Liver (tissue), 8 donors: ENCODE measurements at regions not wholly inside any gene's neighbourhood (a gene's known extent, or its start where the extent isn't known, plus 50 kb on each side); places are given as distances from the start of the nearest gene placed in this dataset.

Experiments
- DNase-seq: peaks from one replicate; pipeline ENCODE4 v3.0.0-alpha.2; 2017; ENCODE audit warnings: low spot score
- H3K27ac ChIP-seq, 2 donors: one replicate each; pipeline ENCODE4 v1.7.0; 2013; ENCODE audit warnings: inconsistent platforms in 2 of 2, low read length in 2 of 2, control low read depth in 1 of 2, low read depth in 1 of 2, mild to moderate bottlenecking in 1 of 2
- H3K27me3 ChIP-seq, 4 donors: one replicate each; pipeline versions ENCODE4 v1.6.1 to v1.7.0; 2013; ENCODE audit warnings: low read length in 3 of 4, inconsistent platforms in 1 of 4, mild to moderate bottlenecking in 1 of 4, moderate library complexity in 1 of 4; ENCODE audit not compliant: control insufficient read depth in 4 of 4, insufficient read depth in 4 of 4
- H3K36me3 ChIP-seq, 4 donors: one replicate each; pipeline versions ENCODE4 v1.6.1 to v1.7.0; 2013; ENCODE audit warnings: low read length in 3 of 4, mild to moderate bottlenecking in 3 of 4, low read depth in 1 of 4, moderate library complexity in 1 of 4; ENCODE audit not compliant: control insufficient read depth in 4 of 4, insufficient read depth in 3 of 4
- H3K4me1 ChIP-seq, 4 donors: one replicate each; pipeline versions ENCODE4 v1.6.1 to v1.7.0; 2013; ENCODE audit warnings: low read length in 3 of 4, mild to moderate bottlenecking in 3 of 4, moderate library complexity in 1 of 4; ENCODE audit not compliant: control insufficient read depth in 4 of 4, insufficient read depth in 4 of 4
- H3K4me3 ChIP-seq, 3 donors: one replicate each; pipeline versions ENCODE4 v1.6.1 to v1.7.0; 2013; ENCODE audit warnings: low read length in 3 of 3, control low read depth in 1 of 3, low read depth in 1 of 3, mild to moderate bottlenecking in 1 of 3
- H3K9ac ChIP-seq, 2 donors: one replicate each; pipeline ENCODE4 v1.7.0; 2013; ENCODE audit warnings: low read length in 2 of 2, mild to moderate bottlenecking in 2 of 2, moderate library complexity in 2 of 2, control low read depth in 1 of 2, low read depth in 1 of 2
- H3K9me3 ChIP-seq, 4 donors: one replicate each; pipeline versions ENCODE4 v1.6.1 to v1.7.0; 2013; ENCODE audit warnings: low read length in 3 of 4; ENCODE audit not compliant: control insufficient read depth in 4 of 4
- EGR1 ChIP-seq, 2 donors: IDR thresholded peaks; 2 replicates each; pipeline ENCODE4 v1.6.1; 2016 to 2018; ENCODE audit warnings: antibody characterized with exemption in 2 of 2, low read depth in 2 of 2
- FOXA1 ChIP-seq: IDR thresholded peaks from 2 replicates; pipeline ENCODE4 v1.6.1; 2016; ENCODE audit warnings: antibody characterized with exemption
- FOXA2 ChIP-seq: IDR thresholded peaks from 2 replicates; pipeline ENCODE4 v1.6.1; 2016; ENCODE audit warnings: antibody characterized with exemption
- GABPA ChIP-seq, 2 donors: IDR thresholded peaks in 1 of 2; conservative IDR thresholded peaks in 1 of 2; 2 replicates each; pipeline ENCODE4 v1.6.1; 2016; ENCODE audit warnings: antibody characterized with exemption in 2 of 2, mild to moderate bottlenecking in 1 of 2, moderate library complexity in 1 of 2
- HNF4A ChIP-seq, 2 donors: conservative IDR thresholded peaks; 2 replicates each; pipeline ENCODE4 v1.6.1; 2016; ENCODE audit warnings: antibody characterized with exemption in 2 of 2, mild to moderate bottlenecking in 2 of 2
- HNF4G ChIP-seq: IDR thresholded peaks from 2 replicates; pipeline ENCODE4 v1.6.1; 2016; ENCODE audit warnings: antibody characterized with exemption
- JUND ChIP-seq, 2 donors: IDR thresholded peaks; 2 replicates each; pipeline ENCODE4 v1.6.1; 2016; ENCODE audit warnings: antibody characterized with exemption in 2 of 2
- NR2F2 ChIP-seq: IDR thresholded peaks from 2 replicates; pipeline ENCODE4 v1.6.1; 2016; ENCODE audit warnings: antibody characterized with exemption
- RAD21 ChIP-seq, 2 donors: IDR thresholded peaks; 2 replicates each; pipeline ENCODE4 v1.6.1; 2016; ENCODE audit warnings: antibody characterized with exemption in 2 of 2, mild to moderate bottlenecking in 2 of 2
- RXRA ChIP-seq, 2 donors: IDR thresholded peaks; 2 replicates each; pipeline ENCODE4 v1.6.1; 2017 to 2018; ENCODE audit warnings: antibody characterized with exemption in 2 of 2, mild to moderate bottlenecking in 1 of 2
- SP1 ChIP-seq: IDR thresholded peaks from 2 replicates; pipeline ENCODE4 v1.6.1; 2018; ENCODE audit warnings: antibody characterized with exemption, mild to moderate bottlenecking
- TAF1 ChIP-seq: conservative IDR thresholded peaks from 2 replicates; pipeline ENCODE4 v1.6.1; 2016; ENCODE audit warnings: antibody characterized with exemption, mild to moderate bottlenecking
- YY1 ChIP-seq: IDR thresholded peaks from 2 replicates; pipeline ENCODE4 v1.6.1; 2016; ENCODE audit warnings: antibody characterized with exemption, mild to moderate bottlenecking
- WGBS: extraction: QIAGEN DNeasy Blood & Tissue Kit; methylation state at CpG from one replicate; pipeline ENCODE4 v1.1.7; 2013; 5-methylcytosine and 5-hydroxymethylcytosine counted together
- TF ChIP-seq, protein P1 (sequence below): IDR thresholded peaks from 2 replicates; pipeline ENCODE4 v1.6.1; 2016; ENCODE audit warnings: antibody characterized with exemption
- TF ChIP-seq, protein P2 (sequence below): IDR thresholded peaks from 2 replicates; pipeline ENCODE4 v1.6.1; 2016; ENCODE audit warnings: antibody characterized with exemption, mild to moderate bottlenecking
- TF ChIP-seq, protein P3 (sequence below): IDR thresholded peaks from 2 replicates; pipeline ENCODE4 v1.6.1; 2016; ENCODE audit warnings: antibody characterized with exemption
- TF ChIP-seq, protein P4 (sequence below): IDR thresholded peaks from 2 replicates; pipeline ENCODE4 v1.6.1; 2016; ENCODE audit warnings: antibody characterized with exemption
- TF ChIP-seq, protein P5 (sequence below): fragments of 150-350 bp; IDR thresholded peaks from 2 replicates; pipeline ENCODE4 v1.5.1; 2017; ENCODE audit warnings: improper control_type of control experiment, low read depth, low read length; ENCODE audit not compliant: missing input control
- donor health status: healthy.
- donor health status: healthy.
- donor health status: healthy.
- donor health status: healthy.
- donor health status: healthy.

DNA sequence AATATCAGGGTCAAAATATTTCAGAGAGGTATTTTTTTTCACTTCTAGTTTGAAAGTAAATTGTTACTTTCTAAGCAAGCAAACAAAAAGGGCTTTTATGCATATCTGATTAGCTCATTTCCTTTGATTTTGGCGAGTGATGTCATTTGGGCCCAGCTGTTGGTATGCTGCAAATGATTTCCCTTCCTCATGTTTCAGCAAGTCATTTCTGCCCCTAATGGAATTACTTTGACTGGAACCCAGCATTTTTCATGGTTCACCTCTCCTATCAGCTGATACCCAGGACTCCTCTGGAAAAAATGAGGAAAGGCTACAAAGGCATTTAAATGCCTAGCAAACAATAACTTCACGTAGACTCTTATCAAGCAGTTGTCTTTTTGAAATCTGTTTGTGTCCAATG is 500.6 kb downstream of the EBF1 start:
- Histone ChIP-seq H3K27ac (no peak overlapping the region), H3K9ac (no peak overlapping the region), H3K9me3 (no peaks in the 10 kb centered on the region), H3K27me3 (no peaks in the 10 kb centered on the region), H3K36me3 (no peaks in the 10 kb centered on the region), H3K4me3 (no peak overlapping the region), H3K4me1 (peaks cover 0 to 8% (median 0%) of the 10 kb centered on the region in 4 donors)
- no peak for TF ChIP-seq SP1
- TF ChIP-seq HNF4G = no peak
- no peak for TF ChIP-seq GABPA (IDR thresholded peaks at IDR 0.05 in 1 of 2, conservative IDR thresholded peaks at IDR 0.05 in 1 of 2)
- TF ChIP-seq, protein P1, sequence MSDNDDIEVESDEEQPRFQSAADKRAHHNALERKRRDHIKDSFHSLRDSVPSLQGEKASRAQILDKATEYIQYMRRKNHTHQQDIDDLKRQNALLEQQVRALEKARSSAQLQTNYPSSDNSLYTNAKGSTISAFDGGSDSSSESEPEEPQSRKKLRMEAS = no peak
- TF ChIP-seq JUND (IDR thresholded peaks at IDR 0.05) = no peak
- TF ChIP-seq HNF4A (conservative IDR thresholded peaks at IDR 0.05) = no peak
- no peak for TF ChIP-seq EGR1 (IDR thresholded peaks at IDR 0.05; ENCODE audit: low read depth in 2 of 2)
- DNase-seq = no peak
- WGBS = 86% methylated on average over 2 of the region's 2 CpGs

DNA sequence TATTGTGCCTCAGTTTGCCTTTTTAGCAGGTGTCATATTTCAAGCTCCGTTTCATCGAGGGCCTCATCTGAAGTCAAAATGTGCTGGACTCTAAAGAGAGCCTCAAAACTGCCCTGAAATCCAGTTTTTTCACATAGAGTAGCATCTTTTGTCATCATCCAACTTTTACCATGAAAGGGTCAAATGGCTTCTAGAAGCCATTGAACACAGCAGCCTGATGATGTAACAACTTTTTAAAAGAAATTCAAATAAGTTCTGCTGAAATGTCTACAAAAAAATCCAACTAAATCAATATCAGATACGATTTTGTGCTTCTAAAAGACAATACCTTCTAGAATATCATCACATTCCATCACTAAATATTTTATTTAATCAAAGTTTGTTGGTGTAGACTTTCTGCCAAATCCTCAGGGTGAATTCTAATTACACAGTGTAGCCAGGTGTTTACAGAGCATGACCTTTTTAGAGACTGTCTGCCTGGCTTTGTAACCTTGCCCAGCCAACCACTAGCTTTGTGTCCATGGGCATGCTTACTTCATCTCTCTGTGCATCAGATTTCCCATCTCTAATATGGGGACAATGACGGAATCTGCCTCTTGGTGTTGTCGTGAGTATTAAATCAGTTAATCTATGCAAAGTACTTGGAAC is 505.0 kb downstream of the EBF1 start:
- Histone ChIP-seq H3K4me3 (no peak overlapping the region), H3K27me3 (no peaks in the 10 kb centered on the region), H3K9ac (no peak overlapping the region), H3K27ac (no peak overlapping the region), H3K36me3 (no peaks in the 10 kb centered on the region), H3K9me3 (no peaks in the 10 kb centered on the region), H3K4me1 (peaks cover 0 to 8% (median under 1%) of the 10 kb centered on the region in 4 donors)
- DNase-seq = no peak
- TF ChIP-seq, protein P2, sequence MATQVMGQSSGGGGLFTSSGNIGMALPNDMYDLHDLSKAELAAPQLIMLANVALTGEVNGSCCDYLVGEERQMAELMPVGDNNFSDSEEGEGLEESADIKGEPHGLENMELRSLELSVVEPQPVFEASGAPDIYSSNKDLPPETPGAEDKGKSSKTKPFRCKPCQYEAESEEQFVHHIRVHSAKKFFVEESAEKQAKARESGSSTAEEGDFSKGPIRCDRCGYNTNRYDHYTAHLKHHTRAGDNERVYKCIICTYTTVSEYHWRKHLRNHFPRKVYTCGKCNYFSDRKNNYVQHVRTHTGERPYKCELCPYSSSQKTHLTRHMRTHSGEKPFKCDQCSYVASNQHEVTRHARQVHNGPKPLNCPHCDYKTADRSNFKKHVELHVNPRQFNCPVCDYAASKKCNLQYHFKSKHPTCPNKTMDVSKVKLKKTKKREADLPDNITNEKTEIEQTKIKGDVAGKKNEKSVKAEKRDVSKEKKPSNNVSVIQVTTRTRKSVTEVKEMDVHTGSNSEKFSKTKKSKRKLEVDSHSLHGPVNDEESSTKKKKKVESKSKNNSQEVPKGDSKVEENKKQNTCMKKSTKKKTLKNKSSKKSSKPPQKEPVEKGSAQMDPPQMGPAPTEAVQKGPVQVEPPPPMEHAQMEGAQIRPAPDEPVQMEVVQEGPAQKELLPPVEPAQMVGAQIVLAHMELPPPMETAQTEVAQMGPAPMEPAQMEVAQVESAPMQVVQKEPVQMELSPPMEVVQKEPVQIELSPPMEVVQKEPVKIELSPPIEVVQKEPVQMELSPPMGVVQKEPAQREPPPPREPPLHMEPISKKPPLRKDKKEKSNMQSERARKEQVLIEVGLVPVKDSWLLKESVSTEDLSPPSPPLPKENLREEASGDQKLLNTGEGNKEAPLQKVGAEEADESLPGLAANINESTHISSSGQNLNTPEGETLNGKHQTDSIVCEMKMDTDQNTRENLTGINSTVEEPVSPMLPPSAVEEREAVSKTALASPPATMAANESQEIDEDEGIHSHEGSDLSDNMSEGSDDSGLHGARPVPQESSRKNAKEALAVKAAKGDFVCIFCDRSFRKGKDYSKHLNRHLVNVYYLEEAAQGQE = no peak
- TF ChIP-seq, protein P3, sequence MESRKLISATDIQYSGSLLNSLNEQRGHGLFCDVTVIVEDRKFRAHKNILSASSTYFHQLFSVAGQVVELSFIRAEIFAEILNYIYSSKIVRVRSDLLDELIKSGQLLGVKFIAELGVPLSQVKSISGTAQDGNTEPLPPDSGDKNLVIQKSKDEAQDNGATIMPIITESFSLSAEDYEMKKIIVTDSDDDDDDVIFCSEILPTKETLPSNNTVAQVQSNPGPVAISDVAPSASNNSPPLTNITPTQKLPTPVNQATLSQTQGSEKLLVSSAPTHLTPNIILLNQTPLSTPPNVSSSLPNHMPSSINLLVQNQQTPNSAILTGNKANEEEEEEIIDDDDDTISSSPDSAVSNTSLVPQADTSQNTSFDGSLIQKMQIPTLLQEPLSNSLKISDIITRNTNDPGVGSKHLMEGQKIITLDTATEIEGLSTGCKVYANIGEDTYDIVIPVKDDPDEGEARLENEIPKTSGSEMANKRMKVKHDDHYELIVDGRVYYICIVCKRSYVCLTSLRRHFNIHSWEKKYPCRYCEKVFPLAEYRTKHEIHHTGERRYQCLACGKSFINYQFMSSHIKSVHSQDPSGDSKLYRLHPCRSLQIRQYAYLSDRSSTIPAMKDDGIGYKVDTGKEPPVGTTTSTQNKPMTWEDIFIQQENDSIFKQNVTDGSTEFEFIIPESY = peak; percentile 56
- TF ChIP-seq EGR1 (IDR thresholded peaks at IDR 0.05; ENCODE audit: low read depth in 2 of 2) (no peak), FOXA1 (peak; percentile 96), TAF1 (no peak), HNF4A (conservative IDR thresholded peaks at IDR 0.05) (peak; percentile 53 to 74), FOXA2 (peak; percentile 98), JUND (IDR thresholded peaks at IDR 0.05) (peak in 1 of 2 donors; percentile 65), RAD21 (IDR thresholded peaks at IDR 0.05) (peak; percentile 58 to 60), GABPA (IDR thresholded peaks at IDR 0.05 in 1 of 2, conservative IDR thresholded peaks at IDR 0.05 in 1 of 2) (no peak), SP1 (peak; percentile 56), YY1 (peak; percentile 78), RXRA (IDR thresholded peaks at IDR 0.05) (peak; percentile 68 to 86), HNF4G (no peak), NR2F2 (peak; percentile 94)
- TF ChIP-seq, protein P4, sequence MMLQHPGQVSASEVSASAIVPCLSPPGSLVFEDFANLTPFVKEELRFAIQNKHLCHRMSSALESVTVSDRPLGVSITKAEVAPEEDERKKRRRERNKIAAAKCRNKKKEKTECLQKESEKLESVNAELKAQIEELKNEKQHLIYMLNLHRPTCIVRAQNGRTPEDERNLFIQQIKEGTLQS = no peak
- TF ChIP-seq, protein P1 = peak; percentile 76
- TF ChIP-seq, protein P5, sequence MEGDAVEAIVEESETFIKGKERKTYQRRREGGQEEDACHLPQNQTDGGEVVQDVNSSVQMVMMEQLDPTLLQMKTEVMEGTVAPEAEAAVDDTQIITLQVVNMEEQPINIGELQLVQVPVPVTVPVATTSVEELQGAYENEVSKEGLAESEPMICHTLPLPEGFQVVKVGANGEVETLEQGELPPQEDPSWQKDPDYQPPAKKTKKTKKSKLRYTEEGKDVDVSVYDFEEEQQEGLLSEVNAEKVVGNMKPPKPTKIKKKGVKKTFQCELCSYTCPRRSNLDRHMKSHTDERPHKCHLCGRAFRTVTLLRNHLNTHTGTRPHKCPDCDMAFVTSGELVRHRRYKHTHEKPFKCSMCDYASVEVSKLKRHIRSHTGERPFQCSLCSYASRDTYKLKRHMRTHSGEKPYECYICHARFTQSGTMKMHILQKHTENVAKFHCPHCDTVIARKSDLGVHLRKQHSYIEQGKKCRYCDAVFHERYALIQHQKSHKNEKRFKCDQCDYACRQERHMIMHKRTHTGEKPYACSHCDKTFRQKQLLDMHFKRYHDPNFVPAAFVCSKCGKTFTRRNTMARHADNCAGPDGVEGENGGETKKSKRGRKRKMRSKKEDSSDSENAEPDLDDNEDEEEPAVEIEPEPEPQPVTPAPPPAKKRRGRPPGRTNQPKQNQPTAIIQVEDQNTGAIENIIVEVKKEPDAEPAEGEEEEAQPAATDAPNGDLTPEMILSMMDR = no peak
- WGBS = 56% methylated on average over 5 of the region's 5 CpGs
